ENCODE measurements at regions not wholly inside any gene's neighbourhood (a gene's known extent, or its start where the extent isn't known, plus 50 kb on each side); places are given as distances from the start of the nearest gene placed in this dataset.

- Histone ChIP-seq H3K4me3 (no peak overlapping the region), H3K27ac (no peak overlapping the region), H3K9me3 (no peaks in the 10 kb centered on the region), H3K27me3 (peaks cover 0 to 5% (median 0%) of the 10 kb centered on the region in 9 donors), H3K4me1 (no peaks in the 10 kb centered on the region), H3K36me3 (no peaks in the 10 kb centered on the region)
- no peak for TF ChIP-seq POLR2A (IDR thresholded peaks at IDR 0.05)
- no peak for TF ChIP-seq CTCF (IDR thresholded peaks at IDR 0.05)
- ATAC-seq (no peak), DNase-seq (no peak)
- intact Hi-C loops (cut with DNase I): no loop called here
- WGBS, 4 donors: 86 to 90% (median 88%) methylated on average over 2 of the region's 2 CpGs
These were observed 293.8 kb downstream of the SUCLG1 start for GRCh38 chr2:84165256-84165655.

- Histone ChIP-seq H3K4me3 (no peak overlapping the region), H3K36me3 (no peaks in the 10 kb centered on the region), H3K27ac (no peak overlapping the region), H3K4me1 (no peaks in the 10 kb centered on the region), H3K27me3 (no peaks in the 10 kb centered on the region), H3K9me3 (no peaks in the 10 kb centered on the region)
- WGBS, 4 donors: 78 to 86% (median 82%) methylated on average over 1 of the region's 1 CpG
- DNase-seq (no peak), ATAC-seq (no peak)
- intact Hi-C loops (cut with DNase I): no loop called here
- TF ChIP-seq CTCF (IDR thresholded peaks at IDR 0.05) (no peak), POLR2A (IDR thresholded peaks at IDR 0.05) (no peak)
These were observed 298.6 kb downstream of the SUCLG1 start for GRCh38 chr2:84160453-84160852.

DNA sequence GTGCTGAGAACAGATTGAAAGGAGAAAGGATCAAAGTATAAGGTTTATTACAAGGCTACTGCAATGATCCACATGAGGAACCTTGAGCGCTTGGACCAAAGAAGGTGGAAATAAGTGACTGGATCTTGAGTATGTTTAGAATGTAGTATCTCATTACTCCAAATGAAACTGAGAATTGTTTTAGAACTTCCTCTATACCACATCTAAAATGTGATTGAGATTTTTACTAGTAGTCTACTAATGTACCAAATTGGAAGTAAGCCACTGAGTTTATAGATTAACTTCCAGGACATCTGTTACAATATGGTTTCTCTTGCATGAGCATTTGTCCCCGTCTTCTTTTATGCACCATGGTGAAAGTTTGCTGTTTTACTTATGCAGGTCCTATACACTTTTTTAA, 300.5 kb downstream of the SUCLG1 start:
- ATAC-seq (no peak), DNase-seq (no peak)
- Histone ChIP-seq H3K4me1 (no peaks in the 10 kb centered on the region), H3K4me3 (no peak overlapping the region), H3K27me3 (no peaks in the 10 kb centered on the region), H3K27ac (no peak overlapping the region), H3K36me3 (no peaks in the 10 kb centered on the region), H3K9me3 (no peaks in the 10 kb centered on the region)
- WGBS, 4 donors: 86 to 90% (median 88%) methylated on average over 2 of the region's 2 CpGs
- intact Hi-C loops (cut with DNase I): no loop called here
- TF ChIP-seq CTCF (IDR thresholded peaks at IDR 0.05) (no peak), POLR2A (IDR thresholded peaks at IDR 0.05) (no peak)

GRCh38 chr2:84152462-84152861, 306.6 kb downstream of the SUCLG1 start:
- TF ChIP-seq CTCF (IDR thresholded peaks at IDR 0.05) (no peak), POLR2A (IDR thresholded peaks at IDR 0.05) (no peak)
- intact Hi-C loops (cut with DNase I): no loop called here
- DNase-seq (no peak), ATAC-seq (no peak)
- WGBS, 4 donors: 51 to 75% (median 62%) methylated on average over 2 of the region's 2 CpGs
- H3K4me1 ChIP-seq: no peaks in the 10 kb centered on the region
- H3K36me3 ChIP-seq: no peaks in the 10 kb centered on the region
- no peaks in the 10 kb centered on the region for H3K9me3 ChIP-seq
- H3K27me3 ChIP-seq: no peaks in the 10 kb centered on the region
- no peak overlapping the region for H3K4me3 ChIP-seq
- H3K27ac ChIP-seq: no peak overlapping the region

Measured in heart left ventricle (tissue), 16 donors.